Activated CD4-positive, CD25-positive, alpha-beta regulatory T cell (primary cell): ENCODE measurements at regions not wholly inside any gene's neighbourhood (a gene's known extent, or its start where the extent isn't known, plus 50 kb on each side); places are given as distances from the start of the nearest gene placed in this dataset.

Experiments used
- DNase-seq, 4 experiments: peaks; one replicate each; lab custom pipeline; 2025; lab: John Stamatoyannopoulos, UW

DNA sequence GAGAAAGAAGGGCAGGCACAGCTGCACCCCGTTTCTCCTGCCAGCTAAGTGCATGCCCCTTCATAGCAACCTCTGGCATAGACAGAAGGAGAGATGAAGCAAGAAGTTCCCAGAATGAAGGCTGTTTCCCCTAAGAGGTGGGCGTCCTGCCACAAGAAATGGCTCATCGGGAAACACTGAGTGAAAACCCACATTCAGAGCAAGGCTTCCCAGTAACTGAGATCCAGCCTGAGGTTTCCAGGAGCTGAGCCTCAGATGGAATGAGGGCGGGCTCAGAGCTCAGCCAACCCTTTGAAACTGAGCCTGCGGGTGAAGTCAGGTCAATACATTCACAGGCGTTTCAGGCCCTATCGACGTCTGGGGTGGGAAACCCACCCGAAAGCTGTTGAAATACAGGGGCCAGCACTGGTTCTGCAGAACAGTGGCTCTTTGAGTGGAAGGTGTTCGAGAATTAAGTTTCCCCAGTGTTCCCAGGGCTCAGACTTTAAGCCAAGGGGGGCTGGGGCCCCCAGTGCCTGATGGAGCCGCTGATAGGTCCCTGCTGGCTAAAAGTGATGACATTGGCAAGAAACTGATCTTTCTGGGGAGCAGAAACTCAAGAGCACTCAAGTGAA, 510.2 kb downstream of the RPS24 start:
- DNase-seq, result no peak

DNA sequence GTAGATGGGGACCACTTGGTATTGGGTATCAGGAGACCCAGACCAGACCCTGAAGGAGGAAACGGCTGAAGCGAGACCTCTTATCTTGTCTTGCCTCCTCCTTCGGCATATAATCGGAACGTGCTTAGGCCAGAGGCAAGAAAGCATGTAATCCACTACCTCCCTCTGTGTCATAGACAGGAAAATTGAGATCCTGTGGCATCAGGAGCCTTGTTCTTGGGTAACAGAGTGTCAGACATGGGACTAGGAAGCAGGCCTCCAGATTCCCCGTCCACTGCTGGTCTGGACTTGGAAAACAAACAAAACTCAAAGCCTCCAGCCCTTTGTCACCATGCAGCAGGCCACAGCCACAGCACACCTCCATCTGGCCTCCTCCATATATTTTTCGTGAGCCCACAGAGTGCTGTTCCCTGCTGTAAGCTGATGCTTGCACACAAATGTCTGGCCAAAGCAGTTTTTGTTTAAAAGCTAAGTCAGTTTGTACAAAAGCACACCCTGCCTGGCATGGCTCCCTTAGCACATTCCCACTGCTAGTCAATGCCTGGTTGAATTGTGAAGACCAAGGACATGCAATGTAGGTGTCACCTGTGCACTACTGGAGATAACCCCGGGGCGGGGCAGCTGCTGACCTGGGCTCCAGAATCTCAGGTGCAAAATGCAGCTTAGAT, 510.9 kb downstream of the RPS24 start:
- no peak for DNase-seq

DNA sequence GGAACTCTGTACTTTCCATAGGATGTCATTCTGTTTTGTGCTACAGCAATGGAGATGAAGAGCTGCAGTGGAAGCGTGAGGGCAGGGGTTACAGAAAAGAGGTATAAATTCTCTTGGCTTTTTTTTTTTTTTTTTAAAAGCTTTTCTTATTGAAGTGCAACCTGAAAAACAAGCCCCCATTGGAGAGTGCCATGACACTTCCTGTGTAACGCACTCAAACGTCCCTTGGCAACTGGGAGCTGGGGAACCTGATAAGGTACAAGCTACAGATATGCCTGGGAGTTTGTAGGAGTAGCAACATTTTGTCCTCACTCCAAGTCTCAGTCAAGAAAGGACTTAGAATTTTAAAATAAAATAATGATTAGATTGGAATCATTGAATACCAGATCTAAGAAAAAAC, 512.1 kb downstream of the RPS24 start:
- no peak for DNase-seq

DNA sequence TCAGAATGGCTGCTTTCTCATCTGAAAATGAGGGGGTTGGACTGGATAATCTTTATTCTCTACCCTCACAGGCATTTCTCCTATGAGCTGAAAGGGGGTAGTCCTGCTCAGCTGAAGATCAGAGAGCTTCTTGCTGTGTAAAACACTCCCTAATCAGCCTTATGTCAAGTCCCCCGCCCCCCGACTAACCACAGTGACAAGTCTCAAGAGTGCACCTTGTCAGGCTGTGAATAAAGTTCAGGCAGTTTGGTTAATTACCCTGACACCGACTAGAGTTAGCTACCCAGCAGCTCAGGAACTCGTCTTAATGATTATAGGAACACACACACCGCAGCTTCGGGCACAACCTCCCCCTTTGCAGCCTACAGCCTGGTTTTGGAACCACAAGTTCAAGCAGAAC, 513.7 kb downstream of the RPS24 start:
- DNase-seq, result no peak

DNA sequence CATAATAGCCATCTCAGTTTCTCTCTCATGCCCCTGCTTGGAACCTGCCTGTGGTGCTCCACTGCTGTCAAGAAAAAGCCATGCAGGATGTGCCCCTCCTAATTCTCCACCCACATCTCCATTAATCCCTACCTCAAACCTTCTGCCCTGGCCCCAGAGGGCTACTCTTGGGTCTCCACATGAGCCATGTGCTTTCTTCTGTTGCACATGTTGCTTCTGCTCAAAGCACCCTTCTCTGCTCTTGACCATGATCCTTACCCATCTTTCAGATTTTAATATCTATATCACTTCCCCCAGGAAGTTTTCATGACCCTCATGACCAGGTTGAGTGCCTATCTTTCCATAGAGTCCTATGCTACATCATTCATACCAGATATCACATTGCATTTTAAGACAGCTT, 514.2 kb downstream of the RPS24 start:
- no peak for DNase-seq

DNA sequence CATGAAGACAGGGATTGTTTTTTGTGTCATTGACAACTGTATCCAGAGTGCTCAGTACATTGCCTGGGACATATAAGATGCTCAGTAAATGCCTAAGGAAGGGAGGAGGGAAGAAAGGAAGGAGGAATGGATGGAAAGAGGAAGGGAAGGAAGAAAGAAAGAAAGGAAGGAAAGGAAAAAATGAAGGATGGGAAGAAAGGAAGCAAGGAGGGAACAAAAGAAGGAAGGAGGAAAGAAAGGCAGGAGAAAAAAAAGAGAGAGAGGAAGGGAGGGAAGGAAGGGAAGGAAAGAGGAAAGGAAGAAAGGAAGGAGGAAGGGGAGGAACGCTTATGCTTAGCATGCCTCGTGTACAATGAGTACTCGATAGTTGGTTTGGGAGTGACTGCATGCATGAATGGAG, 514.7 kb downstream of the RPS24 start:
- no peak for DNase-seq

DNA sequence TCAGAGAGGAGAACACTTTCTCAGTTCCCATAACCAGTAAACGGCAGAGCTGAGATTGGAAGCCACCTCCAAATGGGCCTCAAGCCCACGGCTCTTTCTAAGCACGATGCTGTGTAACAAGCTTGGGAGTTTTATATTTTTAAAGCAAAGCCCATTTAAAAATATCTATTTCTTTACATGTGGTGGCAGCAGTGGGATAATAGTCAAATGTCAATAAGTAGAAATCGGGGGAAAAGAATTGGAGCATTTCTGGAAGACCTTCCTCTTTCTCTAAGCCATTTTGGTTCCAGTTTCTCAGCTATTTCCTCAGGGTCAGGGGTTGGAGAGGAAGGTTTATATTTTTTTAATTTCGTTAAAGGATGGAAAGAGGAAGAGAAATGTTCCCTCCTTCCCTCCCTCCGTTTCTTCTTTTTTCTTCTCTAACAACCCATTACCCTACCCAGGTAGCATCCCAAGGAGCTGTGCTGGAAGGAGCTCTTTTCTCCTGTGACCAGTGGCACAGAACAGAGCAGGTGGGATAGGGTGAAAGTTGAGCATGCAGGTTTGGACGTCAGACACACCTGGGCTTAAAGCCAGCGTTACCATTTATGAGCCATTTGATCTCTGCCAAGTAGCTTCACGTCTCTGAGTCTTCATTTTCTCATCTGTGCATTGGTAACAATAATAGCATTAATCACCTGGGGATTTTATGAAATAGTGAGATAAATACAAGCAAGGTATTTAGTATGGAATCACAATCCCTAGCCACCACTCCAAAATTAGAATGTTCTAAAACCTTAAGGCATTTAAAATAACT, 515.7 kb downstream of the RPS24 start:
- no peak for DNase-seq

- no peak for DNase-seq
These were observed 516.4 kb downstream of the RPS24 start for GRCh38 chr10:78550090-78550489.

- DNase-seq, result no peak
These were observed 517.1 kb downstream of the RPS24 start for GRCh38 chr10:78550716-78551115.

DNA sequence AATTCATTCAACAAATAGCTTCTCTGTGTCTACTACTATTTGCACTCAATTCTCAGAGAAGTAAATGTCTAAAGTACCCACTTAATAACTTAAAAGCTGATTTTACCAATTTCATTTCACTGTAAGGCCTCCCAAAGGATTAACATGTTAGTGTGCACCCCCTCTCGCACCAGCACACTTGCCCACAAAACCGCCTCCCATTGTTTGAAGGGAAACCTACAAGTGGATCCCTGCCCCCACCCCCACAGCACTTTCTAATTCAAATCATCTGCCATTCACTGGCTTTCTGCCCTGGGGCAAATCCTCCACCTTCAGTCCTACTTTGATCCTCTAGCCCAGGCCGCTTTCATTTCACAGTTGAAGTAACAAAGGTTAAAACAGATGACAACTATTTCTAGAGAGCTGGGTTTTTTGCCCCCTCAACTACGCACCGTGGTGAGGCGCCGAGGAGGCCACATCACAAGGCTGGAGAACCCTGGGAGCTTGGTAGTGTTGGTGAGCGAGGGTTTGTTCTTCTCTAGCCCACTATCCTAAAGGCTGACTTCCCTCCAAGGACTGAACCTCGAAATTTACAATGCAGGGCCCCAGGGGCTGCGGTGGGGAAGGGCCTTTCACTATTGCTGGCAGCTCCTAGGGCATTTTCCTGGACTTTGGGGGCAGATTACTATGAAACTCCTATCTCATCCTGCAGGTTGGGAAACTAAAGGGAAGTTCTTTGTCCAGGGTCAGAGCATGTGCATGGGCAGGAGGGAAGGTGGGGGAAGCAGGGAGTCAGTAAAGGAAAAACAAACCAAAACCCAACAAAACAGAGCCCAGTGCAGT, 517.4 kb upstream of the ZMIZ1 start:
- no peak for DNase-seq

DNA sequence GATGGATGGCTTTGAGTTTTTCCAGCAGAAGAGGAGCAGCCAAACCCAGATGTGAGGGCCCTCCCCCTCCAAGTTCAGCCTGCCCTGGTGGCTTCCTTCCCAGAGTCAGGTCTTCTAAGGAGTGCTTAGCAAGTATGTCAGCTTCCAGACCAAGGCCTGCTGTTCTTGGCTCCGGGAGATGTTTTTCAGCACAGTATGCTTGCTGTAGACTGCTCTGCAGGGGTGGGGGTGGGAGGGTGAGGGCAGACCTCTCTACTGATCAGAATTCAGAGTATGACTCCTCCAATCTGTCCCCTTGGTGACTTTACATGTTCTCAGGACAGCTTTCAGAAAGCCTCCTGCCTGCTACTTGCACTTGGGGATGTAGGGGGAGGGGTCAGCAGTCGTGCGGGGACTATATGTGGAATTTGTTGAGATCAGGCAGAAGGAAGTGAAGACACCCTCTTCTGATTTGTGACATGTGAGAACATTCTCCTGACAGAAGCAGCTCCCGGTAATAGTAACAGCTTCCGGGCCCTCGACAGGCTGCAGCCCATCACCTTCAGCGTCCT, 516.4 kb upstream of the ZMIZ1 start:
- DNase-seq, result no peak

- no peak for DNase-seq
These were observed 515.0 kb upstream of the ZMIZ1 start for GRCh38 chr10:78553792-78554191.

DNA sequence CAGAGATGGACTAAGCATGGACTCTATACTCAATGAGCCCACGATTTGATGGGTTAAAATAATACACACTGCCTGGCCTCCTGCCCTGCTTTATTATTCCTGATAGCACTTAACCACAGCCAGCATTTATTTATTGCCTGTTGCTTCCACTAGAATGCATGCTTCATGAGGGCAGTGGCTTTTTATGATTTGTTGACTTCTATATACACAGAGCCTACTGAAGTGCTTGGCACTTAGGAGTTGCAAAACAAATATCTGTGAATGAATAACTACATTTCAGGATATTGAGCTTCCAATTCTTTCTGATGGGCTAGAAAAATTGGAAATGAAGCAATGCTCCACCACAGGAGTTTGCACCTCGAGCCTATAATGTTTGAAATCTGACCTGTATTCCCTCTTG, 513.6 kb upstream of the ZMIZ1 start:
- DNase-seq, result no peak

DNA sequence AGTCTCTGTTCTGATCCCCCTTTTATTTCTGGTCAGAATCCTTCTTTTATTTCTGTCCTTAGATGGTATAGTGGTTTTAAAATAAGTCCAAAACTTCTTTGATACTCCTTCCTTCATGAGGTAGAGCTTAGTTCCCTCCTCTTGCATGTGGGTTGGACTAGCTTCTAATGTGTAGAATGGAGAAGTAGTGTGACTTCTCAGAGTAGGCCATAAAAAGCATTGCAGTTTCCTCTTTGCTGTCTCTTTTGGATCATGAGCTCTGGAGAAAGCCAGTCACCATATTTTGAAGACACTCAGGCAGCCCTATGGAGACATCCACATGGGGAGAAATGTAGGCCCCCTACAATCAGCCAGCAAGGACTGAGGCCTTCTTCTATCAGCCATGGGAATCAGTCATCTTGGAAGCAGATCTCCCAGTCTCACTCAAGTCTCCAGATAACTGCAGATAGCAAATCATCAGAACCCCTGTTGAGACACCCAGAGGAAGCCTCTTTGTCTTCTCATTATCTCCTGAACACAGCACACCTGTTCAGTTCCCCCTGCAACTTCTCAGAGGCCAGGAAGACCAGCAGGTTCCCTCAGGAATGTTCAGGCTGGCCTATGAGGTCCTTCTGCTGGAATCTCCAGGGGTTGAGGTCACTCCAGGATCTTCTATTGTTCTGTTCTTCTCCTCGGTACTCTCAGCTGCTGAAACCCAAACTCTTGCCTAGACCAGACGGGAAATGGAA, 511.9 kb upstream of the ZMIZ1 start:
- DNase-seq, result no peak

GRCh38 chr10:78557433-78557925, 511.3 kb upstream of the ZMIZ1 start:
- DNase-seq, result no peak

- DNase-seq, result no peak
These were observed 509.0 kb upstream of the ZMIZ1 start for GRCh38 chr10:78559661-78560340.

GRCh38 chr10:78560341-78560688, 508.5 kb upstream of the ZMIZ1 start:
- no peak for DNase-seq

GRCh38 chr10:78563314-78563713, 505.5 kb upstream of the ZMIZ1 start:
- no peak for DNase-seq

GRCh38 chr10:78565841-78566240, 502.9 kb upstream of the ZMIZ1 start:
- DNase-seq, result no peak

- DNase-seq, result no peak
These were observed 502.3 kb upstream of the ZMIZ1 start for GRCh38 chr10:78566284-78567111.
